IMR-90 (cell line): ENCODE measurements at regions not wholly inside any gene's neighbourhood (a gene's known extent, or its start where the extent isn't known, plus 50 kb on each side); places are given as distances from the start of the nearest gene placed in this dataset.

ENCODE experiments used
- ATAC-seq: fragments of 200-7000 bp; cut with Tn5 transposase; 2 replicates; pipeline ENCODE4 v1.9.1; 2020; ENCODE audit warnings: low read depth, mild to moderate bottlenecking, moderate library complexity
- BruUV-seq: library from RNA; stranded (reverse); fragments of 400-500 nt; replicated peaks from 2 replicates; lab custom pipeline; 2021; lab: Mats Ljungman, UMichigan
- CTCF ChIA-PET: fragments of 300-600 bp; formaldehyde crosslinking; extraction: SDS; loops from one replicate; lab custom pipeline; 2021; ENCODE audit warnings: antibody characterized with exemption; lab: Yijun Ruan, JAX
- POLR2A ChIA-PET: fragments of 300-600 bp; sonication (Branson Sonifier 250); formaldehyde crosslinking; loops from one replicate; lab custom pipeline; 2022; ENCODE audit warnings: antibody characterized with exemption; ENCODE audit not compliant: unreplicated experiment; lab: Charles Lee
- DNase-seq: peaks from one replicate; pipeline ENCODE4 v3.0.0; 2013
- H2AFZ ChIP-seq: replicated peaks from 2 replicates; pipeline ENCODE3; 2013; ENCODE audit warnings: low read length, mild to moderate bottlenecking; ENCODE audit not compliant: poor library complexity
- H2AK5ac ChIP-seq: 2 replicates; pipeline ENCODE4 v1.6.1; 2013; ENCODE audit warnings: low read depth, low read length, inconsistent platforms
- H2AK9ac ChIP-seq: replicated peaks from 2 replicates; pipeline ENCODE3; 2013; ENCODE audit warnings: mild to moderate bottlenecking, low read depth, low read length, moderate library complexity; ENCODE audit not compliant: poor library complexity
- H2BK120ac ChIP-seq: 2 replicates; pipeline ENCODE4 v1.6.1; 2013; ENCODE audit warnings: low read depth, low read length, inconsistent platforms
- H2BK15ac ChIP-seq: 3 replicates; pipeline ENCODE4 v1.6.1; 2013; ENCODE audit warnings: low read depth, low read length, inconsistent platforms
- H2BK20ac ChIP-seq: 2 replicates; pipeline ENCODE4 v1.6.1; 2013; ENCODE audit warnings: low read depth, mild to moderate bottlenecking, inconsistent platforms, low read length, moderate library complexity
- H2BK5ac ChIP-seq: 2 replicates; pipeline ENCODE4 v1.6.1; 2013; ENCODE audit warnings: mild to moderate bottlenecking, low read depth, low read length, inconsistent platforms; ENCODE audit not compliant: poor library complexity, severe bottlenecking
- H3K14ac ChIP-seq: replicated peaks from 2 replicates; pipeline ENCODE4 v1.6.1; 2013; ENCODE audit warnings: low read depth, low read length, inconsistent platforms
- H3K18ac ChIP-seq: 2 replicates; pipeline ENCODE4 v1.6.1; 2013; ENCODE audit warnings: low read depth, low read length, control low read depth
- H3K23ac ChIP-seq: 2 replicates; pipeline ENCODE4 v1.6.1; 2013; ENCODE audit warnings: low read depth, low read length, inconsistent platforms
- H3K27ac ChIP-seq: 2 replicates; pipeline ENCODE4 v1.5.1; 2013; ENCODE audit warnings: mild to moderate bottlenecking, control low read depth, low read length; ENCODE audit not compliant: insufficient read depth
- H3K27me3 ChIP-seq: 2 replicates; pipeline ENCODE4 v1.6.1; 2013; ENCODE audit warnings: low read length; ENCODE audit not compliant: control insufficient read depth, insufficient read depth
- H3K36me3 ChIP-seq: 2 replicates; pipeline ENCODE4 v1.6.1; 2013; ENCODE audit warnings: low read length, mixed read lengths; ENCODE audit not compliant: control insufficient read depth, insufficient read depth
- H3K4ac ChIP-seq: 2 replicates; pipeline ENCODE4 v1.6.1; 2013; ENCODE audit warnings: low read depth, low read length, inconsistent platforms
- H3K4me1 ChIP-seq: 2 replicates; pipeline ENCODE4 v1.6.1; 2013; ENCODE audit warnings: low read length, mixed read lengths; ENCODE audit not compliant: control insufficient read depth, insufficient read depth
- H3K4me2 ChIP-seq: 2 replicates; pipeline ENCODE4 v1.6.1; 2013; ENCODE audit warnings: low read depth, mild to moderate bottlenecking, control low read depth, low read length, moderate library complexity
- H3K4me3 ChIP-seq: 2 replicates; pipeline ENCODE4 v1.5.1; 2013; ENCODE audit warnings: low read depth, mild to moderate bottlenecking, control low read depth, low read length, moderate library complexity; ENCODE audit not compliant: insufficient read depth
- H3K56ac ChIP-seq: 2 replicates; pipeline ENCODE4 v1.6.1; 2013; ENCODE audit warnings: low read length, inconsistent platforms; ENCODE audit not compliant: insufficient read depth; ENCODE audit errors: extremely low read depth
- H3K79me1 ChIP-seq, 2 experiments: 2 replicates each; pipeline ENCODE4 v1.6.1; 2013; ENCODE audit warnings: low read length in 2 of 2, inconsistent platforms in 1 of 2, low read depth in 1 of 2
- H3K9ac ChIP-seq: 2 replicates; pipeline ENCODE4 v1.6.1; 2013; ENCODE audit warnings: low read depth, low read length, control low read depth
- H3K9me1 ChIP-seq: 2 replicates; pipeline ENCODE4 v1.6.1; 2013; ENCODE audit warnings: low read length, inconsistent platforms; ENCODE audit not compliant: insufficient read depth
- H3K9me3 ChIP-seq: 2 replicates; pipeline ENCODE4 v1.6.1; 2013; ENCODE audit warnings: low read length; ENCODE audit not compliant: control insufficient read depth, insufficient read depth
- H4K20me1 ChIP-seq: 2 replicates; pipeline ENCODE4 v1.6.1; 2013; ENCODE audit warnings: low read length, inconsistent platforms; ENCODE audit not compliant: insufficient read depth
- H4K5ac ChIP-seq: 2 replicates; pipeline ENCODE4 v1.6.1; 2013; ENCODE audit warnings: mild to moderate bottlenecking, low read depth, low read length, control low read depth
- H4K8ac ChIP-seq, 2 experiments: 2 replicates each; pipeline ENCODE4 v1.6.1; 2013; ENCODE audit warnings: low read depth in 2 of 2, low read length in 2 of 2, control low read depth in 1 of 2, inconsistent platforms in 1 of 2
- H4K91ac ChIP-seq: 2 replicates; pipeline ENCODE4 v1.6.1; 2013; ENCODE audit warnings: low read depth, low read length, inconsistent platforms; ENCODE audit not compliant: insufficient read depth
- BHLHE40 ChIP-seq: fragments of 150-350 bp; IDR thresholded peaks from 2 replicates; pipeline ENCODE4 v1.6.1; 2016; ENCODE audit warnings: mild to moderate bottlenecking, low read depth, low read length
- CEBPB ChIP-seq: IDR thresholded peaks from 2 replicates; pipeline ENCODE4 v1.6.1; 2012; ENCODE audit warnings: low read depth, low read length, improper control_type of control experiment
- CHD1 ChIP-seq: IDR thresholded peaks from 2 replicates; pipeline ENCODE4 v1.6.1; 2012; ENCODE audit warnings: low read depth, low read length, improper control_type of control experiment
- CTCF ChIP-seq: conservative IDR thresholded peaks from 2 replicates; pipeline ENCODE4 v1.5.1; 2012; ENCODE audit warnings: mild to moderate bottlenecking, low read depth, low read length, improper control_type of control experiment
- FOS ChIP-seq: fragments of 150-350 bp; IDR thresholded peaks from 2 replicates; pipeline ENCODE4 v1.6.1; 2016; ENCODE audit warnings: low read depth, low read length
- MAFK ChIP-seq: IDR thresholded peaks from 2 replicates; pipeline ENCODE4 v1.6.1; 2012; ENCODE audit warnings: low read depth, low read length, improper control_type of control experiment
- MAZ ChIP-seq: IDR thresholded peaks from 2 replicates; pipeline ENCODE4 v1.6.1; 2012; ENCODE audit warnings: low read depth, mild to moderate bottlenecking, low read length, improper control_type of control experiment, moderate library complexity, borderline replicate concordance
- MXI1 ChIP-seq: IDR thresholded peaks from 2 replicates; pipeline ENCODE4 v1.6.1; 2012; ENCODE audit warnings: low read depth, mild to moderate bottlenecking, low read length, moderate library complexity, borderline replicate concordance
- NFE2L2 ChIP-seq: fragments of 150-350 bp; IDR thresholded peaks from 2 replicates; pipeline ENCODE4 v1.6.1; 2016; ENCODE audit warnings: low read depth, mild to moderate bottlenecking, low read length
- POLR2A ChIP-seq: IDR thresholded peaks from 2 replicates; pipeline ENCODE4 v1.6.1; 2012; ENCODE audit warnings: mild to moderate bottlenecking, low read depth, low read length
- RFX5 ChIP-seq: IDR thresholded peaks from 2 replicates; pipeline ENCODE4 v1.8.0; 2012; ENCODE audit warnings: low read depth, mild to moderate bottlenecking, low read length, moderate library complexity
- SMC3 ChIP-seq: fragments of 150-350 bp; IDR thresholded peaks from 2 replicates; pipeline ENCODE4 v1.6.1; 2016; ENCODE audit warnings: low read depth, mild to moderate bottlenecking, antibody characterized with exemption, low read length, moderate library complexity
- USF2 ChIP-seq: fragments of 150-350 bp; IDR thresholded peaks from 2 replicates; pipeline ENCODE4 v1.6.1; 2017; ENCODE audit warnings: mild to moderate bottlenecking, antibody characterized with exemption, low read length, low read depth
- WGBS, 2 experiments: methylation state at CpG; one replicate each; pipeline versions ENCODE4 v1.1.5 to v1.1.7; 2013; ENCODE audit warnings: missing lambda C conversion rate in 2 of 2; ENCODE audit not compliant: insufficient read length in 1 of 2; ENCODE audit errors: extremely low coverage in 2 of 2; 5-methylcytosine and 5-hydroxymethylcytosine counted together
- dilution Hi-C: fragments of 300-500 bp; cut with HindIII; formaldehyde crosslinking; loops from one replicate; pipeline ENCODE4 v1.14.3; 2018; ENCODE audit warnings: low sequenced_read_pairs; ENCODE audit not compliant: unreplicated experiment
- in situ Hi-C: fragments of 300-500 bp; cut with MboI; formaldehyde crosslinking; loops from 3 replicates; pipeline ENCODE4 v1.14.3; 2019; ENCODE audit warnings: low sequenced_read_pairs, inconsistent platforms, mixed read lengths
- intact Hi-C: fragments of 100-400 bp; cut with micrococcal nuclease; formaldehyde crosslinking; loops from 2 replicates; pipeline ENCODE4 v1.10.0; 2022
- TF ChIP-seq, protein P1 (sequence below): fragments of 150-350 bp; IDR thresholded peaks from 2 replicates; pipeline ENCODE4 v1.6.1; 2016; ENCODE audit warnings: low read depth, mild to moderate bottlenecking, low read length, moderate library complexity, borderline replicate concordance

DNA sequence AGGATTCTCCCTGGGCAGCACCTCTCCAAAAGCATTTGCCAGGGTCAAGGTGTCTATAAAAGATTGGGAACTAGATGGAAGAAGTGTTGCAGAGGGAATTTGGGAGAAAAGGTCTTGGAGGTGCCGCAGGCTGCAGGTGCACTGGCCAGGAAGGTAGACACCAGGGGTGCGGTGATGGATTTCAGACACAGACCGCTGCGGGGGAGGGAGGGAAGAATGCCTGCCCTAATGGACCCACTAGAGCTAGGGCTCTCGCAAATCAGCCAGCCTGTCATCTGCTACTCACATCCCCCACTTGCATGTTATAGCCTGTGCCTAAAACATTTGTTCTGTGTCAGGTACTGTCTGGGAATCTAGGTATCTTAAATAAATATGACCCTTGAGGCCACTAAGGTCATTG lies 193.6 kb upstream of the SLC24A3 start:
- dilution Hi-C loops, result no loop called here
- TF ChIP-seq CTCF (no peak), CEBPB (no peak), NFE2L2 (no peak), MAFK (no peak), CHD1 (no peak), RFX5 (no peak), POLR2A (no peak), MAZ (no peak), USF2 (no peak), FOS (no peak), MXI1 (no peak), BHLHE40 (no peak), SMC3 (no peak)
- TF ChIP-seq, protein P1, sequence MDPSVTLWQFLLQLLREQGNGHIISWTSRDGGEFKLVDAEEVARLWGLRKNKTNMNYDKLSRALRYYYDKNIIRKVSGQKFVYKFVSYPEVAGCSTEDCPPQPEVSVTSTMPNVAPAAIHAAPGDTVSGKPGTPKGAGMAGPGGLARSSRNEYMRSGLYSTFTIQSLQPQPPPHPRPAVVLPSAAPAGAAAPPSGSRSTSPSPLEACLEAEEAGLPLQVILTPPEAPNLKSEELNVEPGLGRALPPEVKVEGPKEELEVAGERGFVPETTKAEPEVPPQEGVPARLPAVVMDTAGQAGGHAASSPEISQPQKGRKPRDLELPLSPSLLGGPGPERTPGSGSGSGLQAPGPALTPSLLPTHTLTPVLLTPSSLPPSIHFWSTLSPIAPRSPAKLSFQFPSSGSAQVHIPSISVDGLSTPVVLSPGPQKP, result no peak
- H2BK20ac ChIP-seq, result no peak overlapping the region
- H3K27ac ChIP-seq, result no peak overlapping the region
- H2BK5ac ChIP-seq, result no peak overlapping the region
- intact Hi-C loops, result no loop called here
- H3K4me3 ChIP-seq, result no peak overlapping the region
- H3K4me1 ChIP-seq, result no peaks in the 10 kb centered on the region
- no peak overlapping the region for H3K9ac ChIP-seq
- DNase-seq (no peak), ATAC-seq (no peak)
- H3K79me1 ChIP-seq, result no peaks in the 10 kb centered on the region
- no peak overlapping the region for H2BK120ac ChIP-seq
- no peak overlapping the region for H4K91ac ChIP-seq
- CTCF ChIA-PET, result no interaction called here
- WGBS, 2 experiments, result 20% methylated on average over 1 of the region's 5 CpGs; no CpG with 5 or more reads in 1 of the 2 experiments
- POLR2A ChIA-PET, result no interaction called here
- H3K4ac ChIP-seq, result no peak overlapping the region
- H4K5ac ChIP-seq, result no peak overlapping the region
- H3K27me3 ChIP-seq, result no peaks in the 10 kb centered on the region
- H2BK15ac ChIP-seq, result no peak overlapping the region
- no peak overlapping the region for H3K4me2 ChIP-seq
- H3K14ac ChIP-seq, result no peak overlapping the region
- H3K36me3 ChIP-seq, result no peaks in the 10 kb centered on the region
- in situ Hi-C loops, result no loop called here
- no peak overlapping the region for H3K23ac ChIP-seq
- no TSS peak for BruUV-seq
- H2AK5ac ChIP-seq, result no peak overlapping the region
- H4K20me1 ChIP-seq, result no peaks in the 10 kb centered on the region
- no peak overlapping the region for H3K56ac ChIP-seq
- H4K8ac ChIP-seq, result no peak overlapping the region
- peaks cover 44% of the 10 kb centered on the region for H3K9me3 ChIP-seq
- no peaks in the 10 kb centered on the region for H3K9me1 ChIP-seq
- no peak overlapping the region for H3K18ac ChIP-seq
- no peak overlapping the region for H2AK9ac ChIP-seq
- H2AFZ ChIP-seq, result no peak overlapping the region
